ENCODE measurements at regions not wholly inside any gene's neighbourhood (a gene's known extent, or its start where the extent isn't known, plus 50 kb on each side); places are given as distances from the start of the nearest gene placed in this dataset.

DNA sequence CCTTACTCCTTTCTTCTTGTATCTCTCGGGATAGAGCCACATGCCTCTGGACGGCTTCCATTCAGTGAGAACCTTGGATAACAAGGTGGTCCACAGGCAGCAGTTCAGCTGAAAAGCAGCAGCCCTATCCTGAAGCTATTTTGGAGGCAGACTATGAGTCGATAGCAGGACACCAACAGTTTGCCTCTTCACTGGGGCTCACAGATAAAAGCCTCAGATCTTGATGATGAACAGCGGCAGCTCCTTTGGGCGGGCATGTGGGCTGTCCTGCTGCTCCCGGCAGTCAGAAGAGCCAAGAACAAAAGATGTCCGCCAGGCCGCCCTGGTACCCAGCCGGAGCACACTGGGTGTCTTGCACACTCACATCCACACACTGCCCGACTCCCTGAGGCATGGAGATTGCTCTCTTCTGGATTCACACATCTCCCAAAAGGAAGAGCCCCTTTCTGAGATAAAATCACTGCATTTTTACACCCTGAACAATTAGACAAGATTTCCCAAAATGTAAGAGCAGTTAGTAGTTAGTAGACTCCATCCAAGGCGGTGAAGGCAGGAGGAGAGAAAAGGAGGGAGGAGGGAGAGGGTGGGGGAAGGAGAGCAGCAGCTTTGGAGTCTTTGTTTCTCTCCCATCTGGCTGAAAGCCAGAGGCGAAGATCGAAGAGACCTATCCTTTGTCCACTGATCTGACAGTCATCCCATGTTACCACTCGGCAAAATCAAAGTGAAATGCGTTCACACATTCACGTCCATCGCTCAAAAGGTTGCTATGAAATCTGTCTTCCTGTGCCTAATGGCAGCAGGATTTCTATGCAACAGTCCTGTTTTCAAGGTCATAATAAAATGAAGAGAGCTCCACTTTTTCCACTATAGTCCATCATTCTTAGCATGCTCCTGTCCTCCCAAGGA is 90.1 kb upstream of the KLF7 start:
- H3K4me3 Mint-ChIP-seq: no peak overlapping the region
- no peak overlapping the region for H3K27ac ChIP-seq (ENCODE audit: insufficient read depth, low read length, poor library complexity, severe bottlenecking)
- H3K9me3 Mint-ChIP-seq: peaks cover 0 to 2% (median 0%) of the 10 kb centered on the region in 7 donors
- no peaks in the 10 kb centered on the region for H3K9me3 ChIP-seq (ENCODE audit: control insufficient read depth in 2 of 2, low read length in 2 of 2)
- no peaks in the 10 kb centered on the region for H3K4me1 Mint-ChIP-seq
- no peak overlapping the region for H3K4me3 ChIP-seq (ENCODE audit: low read depth, low read length)
- no peak for ATAC-seq (ENCODE audit: low read depth in 2 of 2)
- H3K36me3 ChIP-seq (ENCODE audit: control insufficient read depth, insufficient read depth, low read length): no peaks in the 10 kb centered on the region
- H3K36me3 Mint-ChIP-seq: no peaks in the 10 kb centered on the region
- peak overlapping the region in 1 of 3 donors; percentile 13 for H3K27ac Mint-ChIP-seq
- no peaks in the 10 kb centered on the region for H3K27me3 ChIP-seq (ENCODE audit: control insufficient read depth, insufficient read depth, low read length)
- H3K27me3 Mint-ChIP-seq: peaks cover 6% of the 10 kb centered on the region
- no peak for DNase-seq
- no peaks in the 10 kb centered on the region for H3K4me1 ChIP-seq (ENCODE audit: control insufficient read depth, insufficient read depth, low read length, poor library complexity, severe bottlenecking)

DNA sequence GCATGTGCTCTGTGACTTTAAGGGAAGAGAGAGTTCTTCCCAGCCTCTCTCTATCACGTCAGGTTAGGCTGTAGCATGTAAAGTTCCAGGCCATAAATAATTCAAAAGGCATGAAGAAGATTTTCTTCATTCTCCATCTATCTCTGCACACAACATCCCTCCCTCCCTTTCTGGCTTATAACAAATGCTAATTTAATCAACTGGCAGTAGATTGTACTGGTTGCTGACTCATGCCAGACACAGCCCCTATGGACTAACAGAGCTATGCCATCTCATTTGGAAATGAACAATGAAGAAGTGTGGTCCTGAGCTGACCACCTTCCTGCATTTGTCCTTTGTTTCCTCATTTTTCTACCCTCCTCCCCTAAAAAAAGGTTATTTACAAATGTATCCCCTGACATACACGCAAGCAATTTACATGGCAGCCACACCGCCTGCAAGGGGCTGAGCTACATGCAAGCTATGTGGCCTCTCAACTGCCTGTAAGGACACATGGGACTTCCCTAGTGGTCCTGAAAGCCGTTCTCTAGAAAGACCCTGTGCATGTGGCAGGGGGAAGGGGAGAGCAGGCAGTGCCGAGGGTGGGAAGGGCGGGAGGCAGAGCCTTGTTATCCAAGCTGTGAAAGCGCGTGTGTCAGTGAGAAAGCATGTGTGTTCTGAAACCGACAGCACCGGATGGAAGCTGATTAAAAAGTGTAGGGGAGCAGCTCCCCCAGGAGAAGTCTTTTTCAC is 90.9 kb upstream of the KLF7 start:
- DNase-seq (no peak), ATAC-seq (ENCODE audit: low read depth in 2 of 2) (no peak)
- Histone ChIP-seq H3K27me3 (ENCODE audit: control insufficient read depth, insufficient read depth, low read length) (no peaks in the 10 kb centered on the region), H3K4me1 (ENCODE audit: control insufficient read depth, insufficient read depth, low read length, poor library complexity, severe bottlenecking) (no peaks in the 10 kb centered on the region), H3K4me3 (ENCODE audit: low read depth, low read length) (no peak overlapping the region), H3K27ac (ENCODE audit: insufficient read depth, low read length, poor library complexity, severe bottlenecking) (no peak overlapping the region), H3K9me3 (ENCODE audit: control insufficient read depth in 2 of 2, low read length in 2 of 2) (no peaks in the 10 kb centered on the region), H3K36me3 (ENCODE audit: control insufficient read depth, insufficient read depth, low read length) (no peaks in the 10 kb centered on the region)
- H3K36me3 Mint-ChIP-seq: no peaks in the 10 kb centered on the region
- peaks cover 6% of the 10 kb centered on the region for H3K27me3 Mint-ChIP-seq
- peaks cover 0 to 6% (median 0%) of the 10 kb centered on the region in 7 donors for H3K9me3 Mint-ChIP-seq
- peak overlapping the region in 1 of 3 donors; percentile 79 for H3K27ac Mint-ChIP-seq
- H3K4me1 Mint-ChIP-seq: no peaks in the 10 kb centered on the region
- H3K4me3 Mint-ChIP-seq: no peak overlapping the region

DNA sequence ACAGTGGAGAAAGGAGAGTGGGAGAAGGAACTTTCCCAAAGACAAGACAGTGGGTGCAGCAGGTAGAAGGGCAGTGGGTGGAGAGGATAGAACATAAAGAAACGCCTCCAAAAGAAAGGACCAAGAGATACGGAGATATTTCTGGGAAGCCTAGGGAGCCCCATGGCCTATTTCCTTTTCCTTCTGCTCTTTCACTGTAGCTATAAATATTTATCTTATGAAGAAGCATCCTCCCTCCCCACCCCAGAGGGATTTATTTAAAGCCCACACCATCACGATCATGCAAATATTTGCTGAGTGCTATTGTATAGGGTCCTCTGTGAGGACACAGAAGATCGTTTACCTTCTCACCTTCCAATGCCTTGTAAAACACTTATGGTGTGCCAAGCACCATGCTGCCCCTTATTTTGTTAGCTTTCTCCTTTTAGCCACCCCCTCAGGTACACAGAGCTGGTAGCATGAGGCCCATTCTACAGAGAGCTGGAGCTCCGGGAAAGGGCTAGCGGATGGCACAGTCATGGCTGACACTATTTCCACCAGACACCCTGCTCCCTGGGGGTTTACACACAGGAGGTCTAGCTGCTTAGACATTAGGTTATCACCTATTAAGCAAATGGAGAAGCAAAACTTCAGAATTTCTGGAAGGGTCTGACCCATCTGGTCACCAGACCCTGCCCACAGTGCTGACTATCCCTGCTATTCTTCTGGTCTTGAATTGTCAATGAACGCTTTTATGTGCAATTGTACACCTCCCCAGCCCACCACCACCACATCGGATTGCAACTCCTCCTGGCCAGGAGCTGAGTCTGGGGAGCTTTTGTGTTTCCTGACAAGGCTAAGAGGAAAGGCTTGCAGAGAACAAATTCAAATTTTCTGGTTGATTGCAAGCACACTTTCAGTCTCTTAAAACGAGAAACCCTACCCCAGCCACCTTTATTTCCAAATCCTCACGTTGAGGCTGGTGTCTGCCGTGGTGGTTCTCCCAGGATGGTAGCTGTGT is 91.8 kb upstream of the KLF7 start:
- no peak for DNase-seq
- Histone ChIP-seq H3K27me3 (ENCODE audit: control insufficient read depth, insufficient read depth, low read length) (no peaks in the 10 kb centered on the region), H3K4me3 (ENCODE audit: low read depth, low read length) (no peak overlapping the region), H3K27ac (ENCODE audit: insufficient read depth, low read length, poor library complexity, severe bottlenecking) (no peak overlapping the region), H3K4me1 (ENCODE audit: control insufficient read depth, insufficient read depth, low read length, poor library complexity, severe bottlenecking) (no peaks in the 10 kb centered on the region), H3K9me3 (ENCODE audit: control insufficient read depth in 2 of 2, low read length in 2 of 2) (no peaks in the 10 kb centered on the region), H3K36me3 (ENCODE audit: control insufficient read depth, insufficient read depth, low read length) (no peaks in the 10 kb centered on the region)
- ATAC-seq (ENCODE audit: low read depth in 2 of 2): no peak
- Mint-ChIP-seq H3K9me3 (peaks cover 0 to 6% (median 0%) of the 10 kb centered on the region in 7 donors), H3K27ac (no peak overlapping the region), H3K4me3 (no peak overlapping the region), H3K27me3 (peaks cover 6% of the 10 kb centered on the region), H3K4me1 (no peaks in the 10 kb centered on the region), H3K36me3 (no peaks in the 10 kb centered on the region)

DNA sequence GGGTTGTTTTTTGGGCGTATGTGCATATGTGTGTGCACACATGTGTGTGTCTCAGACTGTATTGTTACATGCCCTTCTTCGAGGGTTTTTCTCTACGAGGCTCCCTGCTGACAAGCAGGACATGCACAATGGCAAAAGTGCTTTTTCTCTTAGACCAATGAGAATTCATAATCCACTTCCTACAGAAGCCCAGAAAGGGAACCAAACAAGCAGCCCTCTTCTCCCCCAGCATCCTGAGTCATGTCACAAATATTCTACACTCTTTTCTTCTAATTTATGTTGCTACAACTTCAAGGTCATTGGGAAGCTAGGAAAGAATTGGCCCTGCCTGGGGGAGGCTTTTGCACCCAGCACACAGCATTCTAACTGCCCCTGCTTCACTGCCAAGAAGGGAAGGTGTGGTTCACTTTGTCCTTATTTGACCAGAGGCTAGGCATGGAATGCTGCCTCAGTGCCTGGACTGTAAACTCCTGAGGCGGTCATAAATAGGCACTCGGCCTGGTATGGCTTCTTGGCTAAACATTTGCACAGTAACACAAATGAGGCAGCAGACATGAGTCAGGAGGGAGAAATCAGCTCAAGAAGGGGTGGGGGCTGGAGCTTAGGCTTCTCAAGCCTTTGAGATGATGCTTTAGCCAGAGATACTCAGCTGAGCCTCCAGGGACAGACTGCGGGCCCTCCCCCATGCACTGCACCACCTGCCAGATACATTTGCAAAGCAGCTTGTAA is 92.7 kb upstream of the KLF7 start:
- Mint-ChIP-seq H3K36me3 (no peaks in the 10 kb centered on the region), H3K4me3 (no peak overlapping the region), H3K9me3 (peaks cover 0 to 6% (median 0%) of the 10 kb centered on the region in 7 donors), H3K27ac (no peak overlapping the region), H3K4me1 (no peaks in the 10 kb centered on the region), H3K27me3 (peaks cover 6% of the 10 kb centered on the region)
- no peaks in the 10 kb centered on the region for H3K4me1 ChIP-seq (ENCODE audit: control insufficient read depth, insufficient read depth, low read length, poor library complexity, severe bottlenecking)
- H3K36me3 ChIP-seq (ENCODE audit: control insufficient read depth, insufficient read depth, low read length): no peaks in the 10 kb centered on the region
- H3K9me3 ChIP-seq (ENCODE audit: control insufficient read depth in 2 of 2, low read length in 2 of 2): no peaks in the 10 kb centered on the region
- H3K27me3 ChIP-seq (ENCODE audit: control insufficient read depth, insufficient read depth, low read length): no peaks in the 10 kb centered on the region
- ATAC-seq (ENCODE audit: low read depth in 2 of 2) (no peak), DNase-seq (no peak)
- H3K27ac ChIP-seq (ENCODE audit: insufficient read depth, low read length, poor library complexity, severe bottlenecking): no peak overlapping the region
- no peak overlapping the region for H3K4me3 ChIP-seq (ENCODE audit: low read depth, low read length)

DNA sequence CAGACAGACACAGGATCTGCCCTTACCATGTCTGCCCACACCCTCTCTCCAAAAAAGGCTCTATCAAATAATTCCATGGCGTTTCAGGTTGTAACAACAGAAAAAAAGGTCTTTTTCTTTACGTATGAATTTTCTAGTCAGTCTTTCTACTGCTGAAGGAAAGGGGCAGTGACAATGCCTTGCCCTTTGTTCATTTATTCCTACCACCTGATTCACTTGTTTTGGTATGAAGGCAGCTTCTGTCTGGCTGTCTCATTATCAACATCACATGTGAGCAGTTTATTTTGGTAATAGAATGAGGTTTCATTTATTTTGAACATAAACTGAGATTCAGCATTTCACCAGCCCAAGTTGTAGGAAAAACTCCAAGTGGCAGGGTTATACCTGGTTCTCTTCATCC is 94.3 kb upstream of the KLF7 start:
- H3K4me3 Mint-ChIP-seq: no peak overlapping the region
- Histone ChIP-seq H3K27ac (ENCODE audit: insufficient read depth, low read length, poor library complexity, severe bottlenecking) (no peak overlapping the region), H3K27me3 (ENCODE audit: control insufficient read depth, insufficient read depth, low read length) (no peaks in the 10 kb centered on the region), H3K36me3 (ENCODE audit: control insufficient read depth, insufficient read depth, low read length) (no peaks in the 10 kb centered on the region), H3K9me3 (ENCODE audit: control insufficient read depth in 2 of 2, low read length in 2 of 2) (no peaks in the 10 kb centered on the region), H3K4me3 (ENCODE audit: low read depth, low read length) (no peak overlapping the region), H3K4me1 (ENCODE audit: control insufficient read depth, insufficient read depth, low read length, poor library complexity, severe bottlenecking) (no peaks in the 10 kb centered on the region)
- H3K9me3 Mint-ChIP-seq: peaks cover 0 to 6% (median 0%) of the 10 kb centered on the region in 7 donors
- H3K36me3 Mint-ChIP-seq: no peaks in the 10 kb centered on the region
- DNase-seq (no peak), ATAC-seq (ENCODE audit: low read depth in 2 of 2) (no peak)
- peak overlapping the region in 1 of 3 donors; percentile 41 for H3K27ac Mint-ChIP-seq
- no peaks in the 10 kb centered on the region for H3K4me1 Mint-ChIP-seq
- H3K27me3 Mint-ChIP-seq: peaks cover 6% of the 10 kb centered on the region

DNA sequence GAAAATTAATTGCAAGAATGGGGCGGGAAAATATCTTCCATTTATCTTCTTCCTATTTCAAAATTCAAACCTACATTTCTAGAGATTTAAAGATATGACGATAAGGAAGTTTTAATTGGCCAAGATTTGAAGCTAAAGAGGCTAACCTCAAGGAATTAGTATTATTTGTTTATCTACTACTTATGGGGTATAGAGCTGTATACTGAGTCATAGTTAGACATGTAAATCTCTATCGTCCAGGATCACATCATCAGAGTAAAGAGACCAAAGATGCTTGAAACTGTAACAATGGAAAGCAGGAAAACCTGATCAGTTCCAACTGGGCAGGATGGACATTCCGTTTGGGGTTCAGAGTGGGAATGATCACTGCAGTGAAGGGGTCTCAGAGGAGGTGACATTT is 95.2 kb upstream of the KLF7 start:
- H3K27me3 ChIP-seq (ENCODE audit: control insufficient read depth, insufficient read depth, low read length): no peaks in the 10 kb centered on the region
- H3K27me3 Mint-ChIP-seq: peaks cover 6% of the 10 kb centered on the region
- no peaks in the 10 kb centered on the region for H3K36me3 ChIP-seq (ENCODE audit: control insufficient read depth, insufficient read depth, low read length)
- H3K27ac Mint-ChIP-seq: no peak overlapping the region
- H3K9me3 Mint-ChIP-seq: peaks cover 0 to 4% (median 0%) of the 10 kb centered on the region in 7 donors
- H3K4me3 ChIP-seq (ENCODE audit: low read depth, low read length): no peak overlapping the region
- H3K4me3 Mint-ChIP-seq: no peak overlapping the region
- no peak overlapping the region for H3K27ac ChIP-seq (ENCODE audit: insufficient read depth, low read length, poor library complexity, severe bottlenecking)
- H3K4me1 Mint-ChIP-seq: no peaks in the 10 kb centered on the region
- H3K36me3 Mint-ChIP-seq: no peaks in the 10 kb centered on the region
- H3K4me1 ChIP-seq (ENCODE audit: control insufficient read depth, insufficient read depth, low read length, poor library complexity, severe bottlenecking): no peaks in the 10 kb centered on the region
- ATAC-seq (ENCODE audit: low read depth in 2 of 2) (no peak), DNase-seq (no peak)
- no peaks in the 10 kb centered on the region for H3K9me3 ChIP-seq (ENCODE audit: control insufficient read depth in 2 of 2, low read length in 2 of 2)

DNA sequence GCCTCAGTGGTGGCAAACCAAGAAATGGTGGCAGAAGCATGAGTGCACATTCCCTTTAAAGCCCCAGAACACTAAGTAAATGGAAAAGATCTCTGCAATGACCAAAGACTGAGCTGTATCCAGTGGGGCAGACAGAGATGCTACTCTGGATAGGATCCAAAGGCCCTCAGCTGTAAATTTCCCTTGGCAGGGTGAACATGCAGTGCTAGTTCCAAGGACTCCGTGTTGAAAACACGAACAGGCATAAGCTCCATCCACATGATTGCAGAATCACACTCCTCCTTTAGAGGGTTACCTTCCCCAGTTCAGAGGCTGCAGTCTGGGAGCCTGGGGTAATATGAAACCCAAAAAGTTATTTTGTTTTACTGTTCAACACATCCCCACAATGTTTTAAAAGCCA is 98.6 kb upstream of the KLF7 start:
- no peak overlapping the region for H3K27ac Mint-ChIP-seq
- no peak for DNase-seq
- H3K27ac ChIP-seq (ENCODE audit: insufficient read depth, low read length, poor library complexity, severe bottlenecking): no peak overlapping the region
- no peaks in the 10 kb centered on the region for H3K4me1 Mint-ChIP-seq
- no peaks in the 10 kb centered on the region for H3K27me3 Mint-ChIP-seq
- no peaks in the 10 kb centered on the region for H3K36me3 ChIP-seq (ENCODE audit: control insufficient read depth, insufficient read depth, low read length)
- H3K4me1 ChIP-seq (ENCODE audit: control insufficient read depth, insufficient read depth, low read length, poor library complexity, severe bottlenecking): no peaks in the 10 kb centered on the region
- H3K9me3 ChIP-seq (ENCODE audit: control insufficient read depth in 2 of 2, low read length in 2 of 2): no peaks in the 10 kb centered on the region
- ATAC-seq (ENCODE audit: low read depth in 2 of 2): no peak
- no peak overlapping the region for H3K4me3 Mint-ChIP-seq
- peaks cover 0 to 9% (median 0%) of the 10 kb centered on the region in 7 donors for H3K9me3 Mint-ChIP-seq
- no peaks in the 10 kb centered on the region for H3K27me3 ChIP-seq (ENCODE audit: control insufficient read depth, insufficient read depth, low read length)
- H3K36me3 Mint-ChIP-seq: no peaks in the 10 kb centered on the region
- H3K4me3 ChIP-seq (ENCODE audit: low read depth, low read length): no peak overlapping the region
